ENCODE measurements at regions not wholly inside any gene's neighbourhood (a gene's known extent, or its start where the extent isn't known, plus 50 kb on each side); places are given as distances from the start of the nearest gene placed in this dataset.

- DNase-seq (ENCODE audit: low read depth in 4 of 4, low spot score in 2 of 4), result no peak
Observed at GRCh38 chr4:14265651-14266050, 638.1 kb upstream of the BOD1L1 start.

GRCh38 chr4:14267373-14268060 lies 640.0 kb upstream of the BOD1L1 start:
- no peak for DNase-seq (ENCODE audit: low read depth in 4 of 4, low spot score in 2 of 4)

GRCh38 chr4:14269824-14270223 lies 642.3 kb upstream of the BOD1L1 start:
- no peak for DNase-seq (ENCODE audit: low read depth in 4 of 4, low spot score in 2 of 4)

GRCh38 chr4:14272206-14272605 lies 644.7 kb upstream of the BOD1L1 start:
- DNase-seq (ENCODE audit: low read depth in 4 of 4, low spot score in 2 of 4), result no peak

- DNase-seq (ENCODE audit: low read depth in 4 of 4, low spot score in 2 of 4), result no peak
Observed at GRCh38 chr4:14277505-14277904, 650.0 kb upstream of the BOD1L1 start.

- no peak for DNase-seq (ENCODE audit: low read depth in 4 of 4, low spot score in 2 of 4)
Observed at GRCh38 chr4:14280567-14280966, 653.0 kb upstream of the BOD1L1 start.

- no peak for DNase-seq (ENCODE audit: low read depth in 4 of 4, low spot score in 2 of 4)
Observed at GRCh38 chr4:14284578-14284977, 657.1 kb upstream of the BOD1L1 start.

DNA sequence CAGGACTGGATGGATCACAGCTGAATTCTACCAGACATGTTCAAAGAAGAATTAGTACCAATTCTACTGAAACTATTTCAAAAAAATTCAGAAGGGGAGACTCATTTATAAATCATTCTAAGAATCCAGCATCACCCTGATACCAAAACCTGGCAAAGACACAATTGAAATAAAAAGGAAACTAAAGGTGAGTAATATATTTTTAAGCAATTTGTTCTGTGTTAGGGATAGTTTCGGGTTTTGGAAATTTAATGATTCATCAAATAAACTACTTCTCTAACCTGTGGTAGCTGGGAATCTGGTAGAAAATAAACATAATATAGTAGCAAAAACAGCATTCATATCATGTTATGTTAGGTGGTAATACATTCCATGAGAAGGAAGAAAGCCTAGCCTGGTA lies 662.2 kb upstream of the BOD1L1 start:
- no peak for DNase-seq (ENCODE audit: low read depth in 4 of 4, low spot score in 2 of 4)

DNA sequence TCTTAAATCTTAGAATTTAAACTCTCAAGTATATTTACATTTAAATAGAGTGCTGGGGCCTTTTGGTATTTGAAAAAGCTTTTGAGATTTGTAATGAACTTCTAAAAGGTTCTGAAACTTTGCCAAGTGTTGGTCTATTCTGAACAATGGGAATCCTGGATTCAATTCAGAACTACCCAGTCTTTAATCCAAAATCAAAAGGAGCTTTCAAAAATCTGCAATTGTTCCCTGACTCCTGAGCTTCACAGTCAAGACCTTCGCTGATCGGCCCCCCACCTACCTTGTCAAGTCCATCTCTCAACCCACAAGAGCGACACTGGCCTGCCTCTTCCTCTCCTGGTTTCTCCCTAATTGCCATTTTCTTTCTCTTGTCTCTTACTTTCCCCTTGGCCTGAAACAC lies 666.1 kb upstream of the BOD1L1 start:
- DNase-seq (ENCODE audit: low read depth in 4 of 4, low spot score in 2 of 4), result no peak

- DNase-seq (ENCODE audit: low read depth in 4 of 4, low spot score in 2 of 4), result no peak
Observed at GRCh38 chr4:14294611-14295010, 667.1 kb upstream of the BOD1L1 start.

DNA sequence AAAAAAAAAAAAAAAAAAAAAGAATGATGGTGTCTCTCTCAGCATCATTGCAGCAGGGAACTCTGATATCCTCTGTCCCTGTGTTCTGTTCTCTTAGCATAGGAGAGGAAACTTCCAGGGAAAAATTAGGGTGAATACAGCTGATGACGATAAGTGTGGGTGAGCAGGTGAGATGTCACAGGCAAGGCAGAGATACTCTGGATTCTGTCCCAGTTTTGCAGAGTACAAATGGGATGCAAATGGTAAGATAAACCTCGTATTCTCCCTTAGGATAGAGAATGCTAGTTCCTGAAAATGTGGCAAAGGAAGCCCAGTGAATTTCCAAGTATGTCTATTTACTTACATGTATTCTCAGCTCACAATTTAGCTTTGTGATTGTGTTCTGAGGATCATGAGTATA lies 671.6 kb upstream of the BOD1L1 start:
- no peak for DNase-seq (ENCODE audit: low read depth in 4 of 4, low spot score in 2 of 4)

DNA sequence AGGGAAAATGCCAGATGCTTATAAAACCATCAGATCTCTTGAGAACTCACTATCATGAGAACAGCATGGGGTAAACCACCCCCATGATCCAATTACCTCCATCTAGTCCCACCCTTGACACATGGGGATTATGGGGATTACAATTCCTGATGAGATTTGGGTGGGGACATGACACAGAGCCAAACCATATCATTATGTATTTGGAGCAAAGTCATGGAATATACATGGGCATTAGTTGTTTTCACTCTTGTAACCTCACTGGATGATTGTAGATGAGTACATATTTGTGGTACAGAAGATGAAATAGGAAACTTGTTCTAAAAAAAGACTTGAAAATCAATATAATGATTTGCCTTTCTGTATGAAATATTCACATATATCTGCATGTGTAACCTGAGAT lies 674.5 kb upstream of the BOD1L1 start:
- no peak for DNase-seq (ENCODE audit: low read depth in 4 of 4, low spot score in 2 of 4)

GRCh38 chr4:14303856-14304255 lies 676.3 kb upstream of the BOD1L1 start:
- DNase-seq (ENCODE audit: low read depth in 4 of 4, low spot score in 2 of 4), result no peak

GRCh38 chr4:14308229-14308651 lies 680.7 kb upstream of the BOD1L1 start:
- no peak for DNase-seq (ENCODE audit: low read depth in 4 of 4, low spot score in 2 of 4)

- no peak for DNase-seq (ENCODE audit: low read depth in 4 of 4, low spot score in 2 of 4)
Observed at GRCh38 chr4:14309431-14309830, 681.9 kb upstream of the BOD1L1 start.

DNA sequence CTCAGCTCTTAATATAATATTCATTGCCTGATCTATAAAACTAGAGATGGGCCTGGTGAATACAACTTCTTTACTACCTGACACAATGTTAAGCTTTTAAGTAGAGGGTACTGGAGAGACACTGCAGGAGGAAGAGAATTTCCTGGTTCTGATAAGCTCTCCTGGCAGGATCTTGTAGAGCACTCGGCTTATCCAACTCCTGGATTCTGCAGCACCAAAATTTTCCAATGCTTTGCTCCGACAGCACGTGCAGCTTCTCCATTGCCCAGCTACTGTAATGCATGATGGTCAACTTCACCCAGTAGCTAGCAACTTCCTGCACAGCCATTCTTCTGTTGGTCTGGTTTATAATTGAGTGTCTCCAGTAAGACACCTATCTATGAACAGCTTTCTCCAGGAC lies 686.2 kb upstream of the BOD1L1 start:
- DNase-seq (ENCODE audit: low read depth in 4 of 4, low spot score in 2 of 4), result no peak

DNA sequence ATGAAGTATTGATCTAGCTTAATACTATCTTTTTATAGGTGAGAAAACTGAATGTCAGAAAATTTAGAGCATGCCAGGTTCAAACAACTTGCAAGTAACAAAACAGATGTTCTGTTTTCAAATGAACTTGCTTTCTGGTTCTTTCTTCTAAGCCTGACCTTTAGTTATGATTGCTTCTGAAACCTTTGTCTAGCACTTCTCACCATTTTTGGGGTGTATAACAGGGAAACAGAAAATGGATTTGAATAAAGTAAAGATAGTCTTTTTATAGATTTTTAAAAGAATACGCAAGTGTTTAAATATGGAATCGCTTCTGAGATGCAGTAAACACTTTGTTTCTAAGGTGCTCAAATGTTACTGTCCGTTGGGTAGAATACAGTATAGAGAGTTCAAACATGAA lies 687.2 kb upstream of the CPEB2 start:
- DNase-seq (ENCODE audit: low read depth in 4 of 4, low spot score in 2 of 4), result no peak

GRCh38 chr4:14317351-14317750 lies 684.9 kb upstream of the CPEB2 start:
- DNase-seq (ENCODE audit: low read depth in 4 of 4, low spot score in 2 of 4), result no peak

DNA sequence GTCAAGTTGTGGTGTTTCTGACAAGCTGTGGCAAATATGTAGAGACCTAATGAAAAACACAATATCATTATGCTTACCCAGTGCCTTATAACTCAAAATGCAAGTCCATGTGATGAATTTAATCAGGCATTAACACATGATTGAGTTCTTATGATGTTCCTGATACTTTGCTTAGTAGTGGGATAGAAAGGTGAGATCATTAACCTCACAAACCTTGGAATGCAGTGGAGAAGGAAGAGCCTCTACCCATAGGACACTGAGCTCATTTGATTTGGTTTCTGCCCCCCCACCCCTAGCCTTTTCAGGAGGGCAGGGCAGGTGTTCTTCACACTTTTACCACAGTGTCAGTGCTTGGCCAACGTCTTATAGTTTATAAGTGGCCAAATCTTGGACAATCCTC lies 683.6 kb upstream of the CPEB2 start:
- no peak for DNase-seq (ENCODE audit: low read depth in 4 of 4, low spot score in 2 of 4)

- DNase-seq (ENCODE audit: low read depth in 4 of 4, low spot score in 2 of 4), result no peak
Observed at GRCh38 chr4:14321723-14322122, 680.6 kb upstream of the CPEB2 start.

GRCh38 chr4:14323191-14323590 lies 679.1 kb upstream of the CPEB2 start:
- no peak for DNase-seq (ENCODE audit: low read depth in 4 of 4, low spot score in 2 of 4)

DNA sequence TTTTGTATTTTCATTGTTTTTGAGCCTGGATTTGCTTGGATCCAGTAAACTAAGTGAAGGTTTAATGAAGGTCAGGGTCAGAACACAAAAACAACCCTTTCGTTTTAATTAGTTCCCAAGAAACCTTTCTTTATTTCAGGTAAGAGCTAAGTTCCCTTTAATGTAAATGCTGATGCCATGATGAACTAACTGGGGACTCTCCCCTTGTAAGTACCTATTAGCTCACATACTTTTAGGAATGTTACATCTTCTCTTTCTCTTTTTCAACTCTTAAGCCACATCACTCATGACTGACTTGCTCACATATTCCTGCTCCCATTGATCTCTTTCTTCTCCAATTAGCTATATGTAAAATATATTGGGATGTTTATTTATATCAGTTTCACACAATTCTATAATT lies 673.1 kb upstream of the CPEB2 start:
- DNase-seq (ENCODE audit: low read depth in 4 of 4, low spot score in 2 of 4), result no peak

- DNase-seq (ENCODE audit: low read depth in 4 of 4, low spot score in 2 of 4), result no peak
Observed at GRCh38 chr4:14333616-14334015, 668.7 kb upstream of the CPEB2 start.

Data from left renal cortex interstitium (tissue), 4 donors.